Stimulated activated CD4-positive, alpha-beta T cell treated with anti-CD3 and anti-CD28 coated beads, TNF-alpha, amount 100 ng/mL, for 24 hours (primary cell): ENCODE measurements at regions not wholly inside any gene's neighbourhood (a gene's known extent, or its start where the extent isn't known, plus 50 kb on each side); places are given as distances from the start of the nearest gene placed in this dataset.

ENCODE experiments used
- DNase-seq, 3 experiments: peaks; one replicate each; pipeline ENCODE4 v3.0.0-alpha.2; 2020; ENCODE audit warnings: low read depth in 3 of 3

DNA sequence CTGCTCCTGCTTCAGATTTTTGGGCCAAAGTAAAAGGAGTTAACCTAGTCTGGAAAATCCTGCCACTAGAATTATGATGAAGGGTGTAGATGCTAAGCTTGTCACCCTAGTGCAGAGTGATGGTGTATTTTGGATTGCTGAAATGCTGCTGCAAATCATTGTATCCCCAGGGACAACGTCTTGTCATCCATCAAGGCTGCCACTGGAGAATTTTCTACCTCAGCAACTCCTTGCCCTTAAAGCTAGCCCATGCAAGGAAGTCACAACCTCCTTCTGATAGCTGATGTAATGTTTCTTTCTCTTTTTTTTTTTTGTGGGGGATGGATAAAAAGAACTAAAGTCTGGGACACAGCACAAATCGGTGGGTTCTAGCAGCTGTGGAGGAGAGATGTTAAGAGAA is 139.4 kb upstream of the FRMD6 start:
- no peak for DNase-seq

- no peak for DNase-seq
Measured at GRCh38 chr14:51513281-51513680, 138.4 kb upstream of the FRMD6 start.

DNA sequence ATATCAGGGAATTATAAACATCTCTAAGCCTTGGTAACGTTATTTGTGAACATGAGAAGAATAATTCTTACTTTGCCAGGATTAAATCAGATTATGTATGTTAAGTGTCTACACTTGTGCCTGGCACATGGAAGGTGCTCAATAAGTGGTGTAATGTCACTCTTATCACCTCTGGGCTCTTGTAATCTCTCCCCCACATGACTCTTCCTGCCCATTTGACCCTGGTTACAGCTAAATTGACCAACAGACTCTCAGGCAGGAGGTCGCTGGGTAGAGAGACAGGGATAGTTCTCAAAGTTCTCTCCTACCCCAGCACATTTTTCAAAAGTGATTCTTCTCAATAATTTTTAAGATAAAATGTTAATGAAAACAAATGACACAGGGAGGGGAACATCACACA is 137.8 kb upstream of the FRMD6 start:
- no peak for DNase-seq

- no peak for DNase-seq
Measured at GRCh38 chr14:51515611-51516010, 136.1 kb upstream of the FRMD6 start.

GRCh38 chr14:51516706-51517395 is 134.9 kb upstream of the FRMD6 start:
- DNase-seq: no peak

DNA sequence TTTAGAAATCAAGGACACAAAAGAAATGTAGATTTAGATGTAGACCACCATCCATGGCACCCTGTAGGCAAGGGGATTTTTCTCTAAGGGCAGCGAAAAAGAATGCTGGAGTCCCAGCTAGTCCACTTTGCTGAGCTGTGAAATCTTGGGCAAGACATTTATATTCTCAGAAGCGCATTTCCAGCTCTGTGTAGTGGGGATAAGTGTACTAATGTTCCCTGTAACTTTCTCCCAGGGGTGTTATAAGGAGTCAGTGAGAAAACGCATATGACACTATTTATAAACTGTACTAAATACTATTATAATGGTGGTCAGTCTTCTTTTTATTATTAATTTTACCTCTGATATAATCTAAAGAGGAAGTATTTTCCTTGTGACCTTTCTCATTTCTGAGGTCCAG is 133.4 kb upstream of the FRMD6 start:
- no peak for DNase-seq

DNA sequence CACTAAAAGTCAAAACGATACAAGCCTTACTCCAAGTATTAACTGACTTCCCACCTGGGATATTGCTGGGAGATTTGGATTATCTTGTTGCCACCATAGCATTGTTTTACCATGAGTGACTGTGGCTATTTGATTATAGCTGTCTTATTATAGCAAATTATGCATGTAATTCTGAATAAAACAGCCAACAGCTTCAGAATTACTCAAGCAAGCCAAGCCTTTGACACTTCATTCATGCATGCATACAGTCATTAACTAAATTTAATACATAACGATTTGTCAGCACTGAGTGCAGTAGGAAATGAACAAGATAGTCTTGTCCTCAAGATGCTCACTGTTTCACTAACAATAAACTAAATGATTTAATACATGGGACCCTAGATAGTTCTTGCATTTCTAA is 133.0 kb upstream of the FRMD6 start:
- no peak for DNase-seq

DNA sequence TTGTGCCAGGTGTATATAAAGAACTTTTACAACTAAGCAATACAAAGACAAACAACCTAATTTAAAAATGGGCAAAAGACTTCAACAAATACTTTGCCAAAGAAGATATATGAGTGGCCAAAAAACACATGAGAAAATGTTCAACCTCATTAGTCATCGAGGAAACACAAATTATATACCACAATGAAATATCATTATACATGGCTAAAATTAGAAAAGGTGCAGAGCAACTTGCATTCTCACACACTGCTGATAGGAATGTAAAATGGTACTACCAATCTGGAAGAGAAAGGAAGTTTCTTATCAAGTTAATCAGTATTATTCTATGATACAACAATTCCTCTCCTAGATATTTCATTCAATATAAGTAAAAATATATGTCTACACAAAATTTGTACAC is 131.6 kb upstream of the FRMD6 start:
- DNase-seq: no peak

DNA sequence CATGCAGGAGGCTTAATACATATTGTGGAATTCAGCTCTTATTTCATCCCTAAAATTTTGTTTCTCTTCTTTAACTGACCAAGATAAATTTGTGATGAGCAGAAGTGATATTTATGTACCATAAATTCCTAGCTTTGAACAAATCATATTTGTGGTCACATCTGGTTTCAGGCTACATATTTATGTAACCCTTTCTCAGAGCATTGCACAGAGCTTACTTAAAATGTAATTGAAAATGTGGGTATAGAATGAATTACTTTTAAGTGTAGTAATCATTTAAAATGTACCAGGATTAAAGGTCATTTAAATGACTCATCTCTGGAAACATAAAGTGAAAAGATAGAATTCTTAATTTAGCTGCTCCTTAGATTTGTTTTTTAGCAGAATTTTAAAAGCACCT is 129.9 kb upstream of the FRMD6 start:
- no peak for DNase-seq

DNA sequence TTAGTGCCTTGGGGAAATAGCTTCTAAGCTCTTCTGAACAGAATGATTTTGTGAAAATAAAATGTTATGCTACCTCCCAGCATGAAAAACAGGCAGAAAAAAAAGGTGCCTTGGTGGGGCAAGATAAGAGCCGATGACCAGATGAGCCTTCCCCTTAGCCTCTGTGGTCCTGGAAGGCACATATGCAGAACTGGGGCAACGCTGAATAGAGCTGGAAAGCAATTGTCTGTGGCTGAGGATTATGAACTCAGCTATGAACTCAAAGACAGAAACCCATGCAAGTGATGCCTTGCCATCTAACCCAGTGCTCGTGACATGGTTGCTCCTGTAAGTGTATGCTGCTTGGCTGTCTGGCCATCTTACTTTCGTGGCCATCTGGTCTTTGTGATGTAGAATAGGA is 128.5 kb upstream of the FRMD6 start:
- DNase-seq: no peak

GRCh38 chr14:51525739-51526138 is 126.0 kb upstream of the FRMD6 start:
- no peak for DNase-seq

DNA sequence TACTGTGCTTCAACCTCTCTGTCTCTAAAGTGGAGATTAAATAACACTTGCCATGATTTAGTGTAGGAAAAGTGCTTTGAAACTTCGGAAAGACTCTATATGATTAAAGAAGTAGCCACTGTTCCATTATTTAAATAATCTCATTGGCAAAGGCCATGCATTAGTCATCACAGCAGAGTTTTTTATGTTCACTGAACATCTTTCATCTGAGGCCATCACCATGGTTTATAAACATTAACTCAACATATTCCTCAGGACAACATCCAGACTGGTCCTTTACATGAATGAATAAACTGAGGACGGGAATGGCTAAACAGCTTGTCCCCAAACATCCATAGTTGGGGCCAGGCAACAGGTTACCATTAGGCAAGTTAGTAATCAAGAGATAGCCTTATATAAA is 124.6 kb upstream of the FRMD6 start:
- DNase-seq: no peak

- no peak for DNase-seq
Measured at GRCh38 chr14:51529736-51530135, 122.0 kb upstream of the FRMD6 start.

DNA sequence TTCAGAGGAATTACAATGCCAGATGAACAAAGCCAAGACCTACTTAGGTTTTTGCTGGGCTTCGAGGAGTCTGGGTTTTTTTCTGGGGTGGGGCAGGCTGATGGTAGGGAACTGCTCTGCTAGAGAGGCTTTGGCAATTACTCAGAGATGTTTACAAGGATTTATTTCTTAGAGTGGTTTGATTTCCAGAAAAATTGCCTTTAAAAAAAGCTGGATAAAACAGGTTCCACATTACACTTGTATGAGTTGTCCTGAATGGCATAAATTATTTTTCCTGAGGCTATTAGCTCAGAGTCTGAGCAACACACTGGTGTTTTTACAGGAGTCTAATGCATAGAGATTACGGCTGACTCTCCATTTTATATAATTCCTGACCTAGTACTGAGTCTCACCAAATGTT is 118.5 kb upstream of the FRMD6 start:
- DNase-seq: no peak

- no peak for DNase-seq
Measured at GRCh38 chr14:51533872-51534553, 117.7 kb upstream of the FRMD6 start.

GRCh38 chr14:51534610-51535011 is 117.1 kb upstream of the FRMD6 start:
- no peak for DNase-seq

DNA sequence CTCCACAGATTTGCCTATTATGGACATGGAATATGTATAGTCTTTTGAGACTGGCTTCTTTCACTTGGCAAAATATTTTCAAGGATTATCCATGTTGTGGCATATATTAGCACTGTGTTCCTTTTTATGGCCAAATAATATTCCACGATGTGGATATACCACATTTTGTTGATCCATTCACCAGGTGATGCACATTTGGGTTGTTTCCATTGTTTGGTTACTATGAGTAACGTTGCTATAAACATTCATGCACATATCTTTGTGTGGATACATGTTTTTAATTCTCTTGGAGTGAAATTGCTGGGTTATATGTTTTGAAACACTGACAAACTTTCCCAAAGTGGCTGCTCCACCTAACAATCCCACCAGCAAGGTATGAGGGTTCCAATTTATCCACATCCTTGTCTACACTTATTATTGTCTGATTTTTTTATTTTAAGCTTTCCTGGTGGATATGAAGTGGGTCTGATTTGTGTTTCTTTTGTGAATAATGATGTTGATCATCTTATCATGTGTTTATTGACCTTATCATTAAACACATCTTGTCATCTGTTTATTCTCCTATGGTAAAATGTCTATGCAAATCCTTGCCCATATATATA is 116.2 kb upstream of the FRMD6 start:
- DNase-seq: no peak

DNA sequence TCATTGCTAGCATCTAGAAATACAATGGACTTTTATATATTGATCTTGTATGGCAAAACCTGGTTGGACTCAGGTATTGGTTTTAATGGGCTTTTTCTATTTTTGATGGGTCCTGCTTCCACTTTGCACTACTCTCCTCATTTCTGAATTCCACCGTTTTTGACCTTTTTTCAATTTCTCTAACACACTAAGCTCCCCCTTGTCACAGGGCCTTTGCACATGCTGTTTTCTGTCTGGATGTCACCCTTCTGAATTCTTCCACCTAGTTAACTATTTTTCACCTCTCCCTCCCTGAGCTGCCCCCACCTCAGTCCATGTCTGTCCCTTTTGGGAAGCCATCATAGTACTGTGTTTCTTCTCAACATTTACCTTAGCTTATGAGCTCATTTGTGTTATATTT is 112.7 kb upstream of the FRMD6 start:
- no peak for DNase-seq

DNA sequence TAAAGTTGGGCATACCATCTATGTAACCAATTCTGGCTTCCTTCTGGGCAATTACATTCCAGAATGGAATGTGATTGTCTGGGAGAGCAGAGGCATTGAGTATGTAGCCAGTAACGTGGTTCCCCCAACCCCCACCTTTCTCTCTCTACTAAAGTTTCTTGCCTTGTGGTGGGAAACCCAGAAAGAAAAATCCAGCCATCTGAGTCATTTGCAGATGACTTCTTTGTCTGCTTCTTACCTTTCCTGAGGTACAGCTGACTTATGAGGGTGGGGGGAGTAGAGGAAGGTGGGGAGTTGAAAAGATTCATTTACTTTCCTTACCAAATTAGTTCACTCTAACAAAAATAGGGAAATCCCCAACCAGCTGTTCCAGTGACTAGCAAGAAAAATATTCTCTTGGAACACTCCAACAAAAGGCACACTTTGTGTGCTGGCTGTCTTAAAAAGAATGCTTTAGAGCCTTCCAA is 112.1 kb upstream of the FRMD6 start:
- DNase-seq: no peak

DNA sequence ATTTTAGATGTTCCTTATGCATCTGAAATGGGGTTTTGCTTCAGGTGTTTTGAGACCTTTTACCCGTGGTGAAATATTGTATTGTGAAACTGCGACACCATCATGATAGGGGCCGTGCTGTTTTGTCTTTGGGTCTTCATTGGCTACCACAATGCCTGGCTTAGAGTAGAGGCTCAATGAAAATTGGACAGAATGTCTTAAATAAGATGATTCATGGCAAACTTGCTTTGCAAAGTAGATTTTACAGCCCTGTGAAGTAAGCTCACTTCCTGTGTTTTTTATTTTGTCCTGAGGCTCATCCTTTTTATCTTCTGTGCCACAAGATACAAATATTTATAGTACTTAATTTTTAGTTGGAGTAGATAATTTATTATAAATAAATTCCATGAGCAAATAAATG is 111.3 kb upstream of the FRMD6 start:
- DNase-seq: no peak

DNA sequence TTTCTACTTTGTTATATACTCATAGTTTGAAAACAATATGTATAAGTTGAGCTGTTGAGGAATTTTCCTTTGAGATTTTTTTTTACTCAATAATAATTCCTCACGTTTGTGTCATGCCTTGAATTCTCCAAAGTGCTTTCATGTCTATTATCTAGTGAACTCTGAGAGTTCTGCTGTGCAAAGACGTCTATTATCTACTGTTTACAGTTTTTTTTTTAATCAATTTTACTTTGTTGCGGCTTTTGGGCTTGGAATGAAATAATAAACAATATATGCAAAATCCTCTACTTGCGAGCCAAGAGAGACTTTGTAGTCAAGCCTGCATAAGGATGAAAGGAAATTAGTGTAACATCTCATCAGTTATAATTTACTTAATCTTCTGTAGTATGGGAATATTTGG is 107.2 kb upstream of the FRMD6 start:
- DNase-seq: no peak

DNA sequence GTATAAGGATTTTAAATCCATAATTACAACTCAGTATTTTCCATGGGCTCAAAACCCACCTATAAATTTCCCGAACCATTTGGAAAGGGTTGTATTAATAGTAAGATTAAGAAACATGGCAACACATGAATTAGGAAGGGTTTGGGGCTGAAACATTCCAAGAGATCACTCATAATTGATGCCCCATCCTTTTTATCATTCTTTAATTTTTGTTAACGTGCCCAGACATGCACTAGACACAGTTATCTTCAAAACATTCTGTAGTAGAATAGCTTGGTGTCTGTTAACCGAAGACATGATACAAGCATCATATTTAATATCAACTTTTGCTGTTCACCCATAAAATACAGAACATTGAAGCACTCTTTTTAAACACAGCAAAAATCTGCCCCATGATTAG is 106.8 kb upstream of the FRMD6 start:
- DNase-seq: no peak

GRCh38 chr14:51545396-51545795 is 106.3 kb upstream of the FRMD6 start:
- no peak for DNase-seq
